Calu3 (cell line): ENCODE measurements at regions not wholly inside any gene's neighbourhood (a gene's known extent, or its start where the extent isn't known, plus 50 kb on each side); places are given as distances from the start of the nearest gene placed in this dataset.

Source experiments
- BruUV-seq: library from RNA; stranded (reverse); fragments of 400-500 nt; replicated peaks from 2 replicates; lab custom pipeline; 2021; lab: Mats Ljungman, UMichigan
- CTCF ChIA-PET: fragments of 300-600 bp; sonication (Branson Sonifier 250); formaldehyde crosslinking; loops from one replicate; lab custom pipeline; 2022; ENCODE audit warnings: antibody characterized with exemption; lab: Charles Lee
- DNase-seq: peaks from one replicate; pipeline ENCODE4 v3.0.0; 2022
- H3K27ac Mint-ChIP-seq: one replicate; pipeline ENCODE4 v1.8.0; 2022; ENCODE audit warnings: mixed read lengths; ENCODE audit not compliant: unreplicated experiment
- H3K27me3 Mint-ChIP-seq: one replicate; pipeline ENCODE4 v1.8.0; 2022; ENCODE audit warnings: mixed read lengths; ENCODE audit not compliant: unreplicated experiment
- H3K36me3 Mint-ChIP-seq: one replicate; pipeline ENCODE4 v1.8.0; 2022; ENCODE audit warnings: mild to moderate bottlenecking, moderate library complexity, mixed read lengths; ENCODE audit not compliant: insufficient read depth, unreplicated experiment
- H3K4me1 Mint-ChIP-seq: one replicate; pipeline ENCODE4 v1.8.0; 2022; ENCODE audit warnings: mild to moderate bottlenecking, low read depth, mixed read lengths; ENCODE audit not compliant: unreplicated experiment
- H3K4me3 Mint-ChIP-seq: one replicate; pipeline ENCODE4 v1.8.0; 2022; ENCODE audit warnings: mild to moderate bottlenecking, low read depth, moderate library complexity, mixed read lengths; ENCODE audit not compliant: unreplicated experiment
- H3K9me3 Mint-ChIP-seq: one replicate; pipeline ENCODE4 v1.8.0; 2022; ENCODE audit warnings: low read depth, mixed read lengths; ENCODE audit not compliant: unreplicated experiment
- CTCF ChIP-seq: fragments of 200-600 bp; IDR thresholded peaks from one replicate; pipeline ENCODE4 v1.8.0; 2022; ENCODE audit warnings: antibody characterized with exemption; ENCODE audit not compliant: unreplicated experiment
- intact Hi-C: fragments of 100-400 bp; cut with micrococcal nuclease; formaldehyde crosslinking; loops from one replicate; pipeline ENCODE4 v1.10.0; 2022; ENCODE audit not compliant: unreplicated experiment

- Mint-ChIP-seq H3K27me3 (no peaks in the 10 kb centered on the region), H3K4me3 (no peak overlapping the region), H3K9me3 (no peaks in the 10 kb centered on the region), H3K36me3 (no peaks in the 10 kb centered on the region), H3K27ac (no peak overlapping the region), H3K4me1 (peaks cover 7% of the 10 kb centered on the region)
- intact Hi-C loops: loop anchor here (10.0 kb wide), 1 partner anchor 103 kb away; no protein-coding TSS in a partner anchor
- no peak for DNase-seq
- CTCF ChIA-PET: interaction anchor here (0.6 kb wide), 1 partner anchor 121 kb away, joined by 3 read pairs; no protein-coding TSS in a partner anchor
- no peak for TF ChIP-seq CTCF
- no TSS peak for BruUV-seq
Observed at GRCh38 chr15:99507504-99508310, 58.1 kb upstream of the MEF2A start.

- no peaks in the 10 kb centered on the region for H3K27me3 Mint-ChIP-seq
- TF ChIP-seq CTCF: no peak
- H3K36me3 Mint-ChIP-seq: no peaks in the 10 kb centered on the region
- no TSS peak for BruUV-seq
- intact Hi-C loops: loop anchor here (10.0 kb wide), 1 partner anchor 103 kb away; no protein-coding TSS in a partner anchor
- H3K4me1 Mint-ChIP-seq: peaks cover 7% of the 10 kb centered on the region
- no peak overlapping the region for H3K27ac Mint-ChIP-seq
- H3K9me3 Mint-ChIP-seq: no peaks in the 10 kb centered on the region
- DNase-seq: no peak
- no peak overlapping the region for H3K4me3 Mint-ChIP-seq
- CTCF ChIA-PET: no interaction called here
Observed at GRCh38 chr15:99508311-99508645, 57.5 kb upstream of the MEF2A start.

GRCh38 chr15:99508852-99509251 is 56.9 kb upstream of the MEF2A start:
- Mint-ChIP-seq H3K27ac (no peak overlapping the region), H3K9me3 (no peaks in the 10 kb centered on the region), H3K27me3 (no peaks in the 10 kb centered on the region), H3K36me3 (no peaks in the 10 kb centered on the region), H3K4me3 (no peak overlapping the region), H3K4me1 (peaks cover 7% of the 10 kb centered on the region)
- BruUV-seq: no TSS peak
- DNase-seq: no peak
- TF ChIP-seq CTCF: no peak
- CTCF ChIA-PET: no interaction called here
- intact Hi-C loops: loop anchor here (10.0 kb wide), 1 partner anchor 104 kb away; no protein-coding TSS in a partner anchor

- peaks cover 1% of the 10 kb centered on the region for H3K4me1 Mint-ChIP-seq
- no peak for DNase-seq
- no peak overlapping the region for H3K4me3 Mint-ChIP-seq
- no peak for TF ChIP-seq CTCF
- no peaks in the 10 kb centered on the region for H3K9me3 Mint-ChIP-seq
- CTCF ChIA-PET: no interaction called here
- no peak overlapping the region for H3K27ac Mint-ChIP-seq
- H3K36me3 Mint-ChIP-seq: no peaks in the 10 kb centered on the region
- intact Hi-C loops: loop anchor here (10.0 kb wide), 1 partner anchor 105 kb away; no protein-coding TSS in a partner anchor
- H3K27me3 Mint-ChIP-seq: no peaks in the 10 kb centered on the region
- BruUV-seq: no TSS peak
Observed at GRCh38 chr15:99509686-99510461, 55.9 kb upstream of the MEF2A start.
